VCaP (cell line): ENCODE measurements at regions not wholly inside any gene's neighbourhood (a gene's known extent, or its start where the extent isn't known, plus 50 kb on each side); places are given as distances from the start of the nearest gene placed in this dataset.
A peak's percentile ranks its signal among the peaks of the same experiment; 100 is the strongest.

Source experiments
- H3K27ac ChIP-seq: fragments of 450-650 bp; 2 replicates; pipeline ENCODE4 v1.5.1; 2017
- TF ChIP-seq, protein P1 (sequence below): fragments of 450-650 bp; conservative IDR thresholded peaks from 2 replicates; pipeline ENCODE4 v1.5.1; 2017; ENCODE audit warnings: mild to moderate bottlenecking, moderate library complexity

GRCh38 chr16:75798714-75799113 lies 72.4 kb upstream of the CPHXL start:
- H3K27ac ChIP-seq: no peak overlapping the region
- TF ChIP-seq, protein P1, sequence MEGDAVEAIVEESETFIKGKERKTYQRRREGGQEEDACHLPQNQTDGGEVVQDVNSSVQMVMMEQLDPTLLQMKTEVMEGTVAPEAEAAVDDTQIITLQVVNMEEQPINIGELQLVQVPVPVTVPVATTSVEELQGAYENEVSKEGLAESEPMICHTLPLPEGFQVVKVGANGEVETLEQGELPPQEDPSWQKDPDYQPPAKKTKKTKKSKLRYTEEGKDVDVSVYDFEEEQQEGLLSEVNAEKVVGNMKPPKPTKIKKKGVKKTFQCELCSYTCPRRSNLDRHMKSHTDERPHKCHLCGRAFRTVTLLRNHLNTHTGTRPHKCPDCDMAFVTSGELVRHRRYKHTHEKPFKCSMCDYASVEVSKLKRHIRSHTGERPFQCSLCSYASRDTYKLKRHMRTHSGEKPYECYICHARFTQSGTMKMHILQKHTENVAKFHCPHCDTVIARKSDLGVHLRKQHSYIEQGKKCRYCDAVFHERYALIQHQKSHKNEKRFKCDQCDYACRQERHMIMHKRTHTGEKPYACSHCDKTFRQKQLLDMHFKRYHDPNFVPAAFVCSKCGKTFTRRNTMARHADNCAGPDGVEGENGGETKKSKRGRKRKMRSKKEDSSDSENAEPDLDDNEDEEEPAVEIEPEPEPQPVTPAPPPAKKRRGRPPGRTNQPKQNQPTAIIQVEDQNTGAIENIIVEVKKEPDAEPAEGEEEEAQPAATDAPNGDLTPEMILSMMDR: no peak

- TF ChIP-seq, protein P1: peak; percentile 37
- no peak overlapping the region for H3K27ac ChIP-seq
Measured at GRCh38 chr16:75801307-75801706, 75.0 kb upstream of the CPHXL start.

- H3K27ac ChIP-seq: no peak overlapping the region
- TF ChIP-seq, protein P1: no peak
Measured at GRCh38 chr16:75803753-75804152, 77.5 kb upstream of the CPHXL start.

- TF ChIP-seq, protein P1: no peak
- H3K27ac ChIP-seq: no peak overlapping the region
Measured at GRCh38 chr16:75804368-75804767, 78.1 kb upstream of the CPHXL start.

DNA sequence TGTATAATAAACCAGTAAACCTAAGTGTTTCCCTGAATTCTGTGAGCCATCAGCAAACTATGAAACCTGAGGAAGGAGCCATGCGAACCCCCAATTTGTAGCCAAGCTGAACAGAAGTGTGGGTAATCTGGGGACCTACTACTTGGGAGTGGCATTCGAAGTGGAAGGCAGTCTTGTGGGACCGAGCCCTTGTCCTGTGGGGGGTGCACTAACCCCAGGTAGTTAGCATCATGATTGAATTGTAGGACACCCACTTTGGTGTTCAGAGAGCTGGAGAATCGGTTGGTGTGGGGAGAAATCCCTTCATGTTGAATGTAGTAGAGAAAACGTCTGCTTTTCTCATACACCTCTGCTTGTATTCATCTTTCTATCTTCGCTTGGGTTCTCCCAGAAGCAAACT lies 79.7 kb upstream of the CPHXL start:
- no peak overlapping the region for H3K27ac ChIP-seq
- TF ChIP-seq, protein P1: no peak

DNA sequence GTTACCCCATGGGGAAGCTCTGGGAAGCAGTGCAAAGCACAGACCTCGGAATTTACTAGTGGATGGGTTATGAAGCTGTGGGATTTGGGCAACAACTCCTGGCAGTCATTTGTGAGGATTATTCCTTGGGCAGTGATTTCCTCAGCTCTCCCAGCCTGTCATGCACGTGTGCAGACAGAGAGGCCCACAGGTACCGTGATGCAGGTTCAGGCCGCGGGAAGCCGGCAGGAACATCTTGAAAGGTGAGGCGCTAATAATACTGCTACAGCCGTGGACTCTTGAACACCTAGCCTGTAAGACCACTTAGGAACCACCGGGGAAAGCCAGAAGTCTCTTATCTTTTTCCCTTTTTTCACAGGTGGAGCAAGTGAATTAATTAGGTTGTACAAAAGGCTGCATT lies 80.2 kb upstream of the CPHXL start:
- TF ChIP-seq, protein P1: no peak

DNA sequence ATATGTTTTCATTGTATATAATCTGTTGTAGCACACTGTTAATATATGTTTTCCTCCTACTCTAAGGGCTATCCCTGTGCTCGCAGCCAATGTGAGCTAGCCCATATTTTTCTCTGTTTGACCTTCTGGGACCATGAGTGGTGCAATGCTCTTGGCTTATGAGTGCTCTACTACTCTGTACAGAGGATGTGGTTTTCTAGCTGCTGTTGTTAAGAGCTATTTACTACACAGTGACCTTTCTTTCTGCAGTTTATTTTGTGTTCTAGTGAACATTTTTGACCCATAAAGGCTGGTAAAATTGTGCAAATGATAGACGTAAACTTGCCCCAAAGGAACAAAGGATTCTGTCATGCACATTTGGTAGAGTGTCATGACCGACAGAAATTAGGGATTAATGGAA lies 84.1 kb upstream of the CPHXL start:
- TF ChIP-seq, protein P1: no peak
- H3K27ac ChIP-seq: no peak overlapping the region

More for the DNA sequence above, 80.2 kb upstream of the CPHXL start:
- no peak overlapping the region for H3K27ac ChIP-seq
